Adrenal gland (tissue), 9 donors: ENCODE measurements at regions not wholly inside any gene's neighbourhood (a gene's known extent, or its start where the extent isn't known, plus 50 kb on each side); places are given as distances from the start of the nearest gene placed in this dataset.

Experiments used
- DNase-seq, 7 donors: peaks; one replicate each; pipeline ENCODE4 v3.0.0-alpha.2; 2019 to 2020
- H3K27ac ChIP-seq, 5 donors: fragments of 200-600 bp; sonication (generic) in 4 of 5; 1 replicate in 3 of 5; 2 replicates in 2 of 5; pipeline versions ENCODE4 v1.5.1 to v1.8.0; 2016 to 2020; ENCODE audit warnings: mild to moderate bottlenecking in 1 of 5
- H3K27me3 ChIP-seq: fragments of 200-600 bp; 2 replicates; pipeline ENCODE4 v1.8.0; 2021
- H3K36me3 ChIP-seq, 2 donors: fragments of 200-600 bp; replicated peaks in 1 of 2; 1 replicate in 1 of 2; 2 replicates in 1 of 2; pipeline versions ENCODE4 v1.5.1 to v1.8.0; 2018 to 2022
- H3K4me1 ChIP-seq, 2 donors: fragments of 200-600 bp; replicated peaks in 1 of 2; 1 replicate in 1 of 2; 2 replicates in 1 of 2; pipeline versions ENCODE4 v1.5.1 to v1.8.0; 2018 to 2021
- H3K4me3 ChIP-seq, 4 donors: fragments of 200-600 bp; sonication (generic) in 3 of 4; one replicate each; pipeline ENCODE4 v1.5.1; 2016 to 2018
- H3K9me3 ChIP-seq, 3 donors: fragments of 200-600 bp; sonication (generic) in 1 of 3; replicated peaks in 1 of 3; 1 replicate in 2 of 3; 2 replicates in 1 of 3; pipeline versions ENCODE4 v1.5.1 to v1.8.0; 2016 to 2021
- CTCF ChIP-seq, 6 experiments: fragments of 450-650 bp in 4 of 6; fragments of 200-600 bp in 2 of 6; sonication (generic) in 1 of 6; IDR thresholded peaks; 1 replicate in 5 of 6; 2 replicates in 1 of 6; pipeline versions ENCODE4 v1.5.1 to v1.8.0; 2016 to 2021; ENCODE audit warnings: antibody characterized with exemption in 6 of 6, mild to moderate bottlenecking in 2 of 6, moderate library complexity in 1 of 6
- POLR2A ChIP-seq, 2 donors: fragments of 450-650 bp; IDR thresholded peaks; one replicate each; pipeline ENCODE4 v1.6.1; 2017; ENCODE audit warnings: antibody characterized with exemption in 2 of 2, mild to moderate bottlenecking in 2 of 2, moderate library complexity in 1 of 2
- WGBS, 4 donors: extraction: QIAGEN DNeasy Blood & Tissue Kit in 2 of 4; methylation state at CpG; one replicate each; pipeline versions ENCODE4 v1.1.5 to v1.1.7; 2013 to 2017; 5-methylcytosine and 5-hydroxymethylcytosine counted together
- intact Hi-C, 2 donors: fragments of 100-400 bp; cut with DNase I; formaldehyde crosslinking; loops; one replicate each; pipeline versions ENCODE4 v1.14.1 to v1.15.0; 2022 to 2023
- donor health status: healthy with polysubstance abuse.
- donor health status: Bipolar disorder and iron deficiency.
- donor health status: DM: yes; HTN: yes; CAD: no.
- donor health status: DM: no; HTN: no; CAD: no.
- donor health status: DM: no; HTN: no; CAD: no.

GRCh38 chr9:115615000-115615401 is 497.0 kb upstream of the TNC start:
- Histone ChIP-seq H3K27me3 (no peaks in the 10 kb centered on the region), H3K9me3 (no peaks in the 10 kb centered on the region), H3K27ac (no peak overlapping the region), H3K4me1 (no peaks in the 10 kb centered on the region), H3K4me3 (no peak overlapping the region), H3K36me3 (no peaks in the 10 kb centered on the region)
- intact Hi-C loops: no loop called here
- no peak for DNase-seq
- no peak for TF ChIP-seq CTCF (IDR thresholded peaks at IDR 0.05)
- no peak for TF ChIP-seq POLR2A (IDR thresholded peaks at IDR 0.05)
- 41 to 69% (median 49%) methylated on average over 3 of the region's 3 CpGs for WGBS, 4 donors

GRCh38 chr9:115615821-115616665 is 498.1 kb upstream of the TNC start:
- Histone ChIP-seq H3K9me3 (no peaks in the 10 kb centered on the region), H3K36me3 (no peaks in the 10 kb centered on the region), H3K27ac (no peak overlapping the region), H3K27me3 (no peaks in the 10 kb centered on the region), H3K4me1 (no peaks in the 10 kb centered on the region), H3K4me3 (no peak overlapping the region)
- WGBS, 4 donors: 41 to 55% (median 48%) methylated on average over 4 of the region's 4 CpGs
- DNase-seq: no peak
- intact Hi-C loops: no loop called here
- TF ChIP-seq CTCF (IDR thresholded peaks at IDR 0.05) (no peak), POLR2A (IDR thresholded peaks at IDR 0.05) (no peak)

- H3K27me3 ChIP-seq: no peaks in the 10 kb centered on the region
- H3K4me1 ChIP-seq: no peaks in the 10 kb centered on the region
- no peak overlapping the region for H3K27ac ChIP-seq
- H3K4me3 ChIP-seq: no peak overlapping the region
- H3K9me3 ChIP-seq: no peaks in the 10 kb centered on the region
- no peaks in the 10 kb centered on the region for H3K36me3 ChIP-seq
- TF ChIP-seq POLR2A (IDR thresholded peaks at IDR 0.05): no peak
- TF ChIP-seq CTCF (IDR thresholded peaks at IDR 0.05): no peak
- intact Hi-C loops: no loop called here
- WGBS, 4 donors: 76 to 91% (median 89%) methylated on average over 2 of the region's 2 CpGs
- no peak for DNase-seq
Observed at GRCh38 chr9:115616666-115617239, 498.8 kb upstream of the TNC start.

- no peak for DNase-seq
- no peak overlapping the region for H3K27ac ChIP-seq
- no peak overlapping the region for H3K4me3 ChIP-seq
- intact Hi-C loops: no loop called here
- H3K4me1 ChIP-seq: no peaks in the 10 kb centered on the region
- TF ChIP-seq CTCF (IDR thresholded peaks at IDR 0.05) (no peak), POLR2A (IDR thresholded peaks at IDR 0.05) (no peak)
- no peaks in the 10 kb centered on the region for H3K27me3 ChIP-seq
- no peaks in the 10 kb centered on the region for H3K9me3 ChIP-seq
- H3K36me3 ChIP-seq: no peaks in the 10 kb centered on the region
Observed at GRCh38 chr9:115625251-115625650, 507.3 kb upstream of the TNC start.
